GM12873 (cell line): ENCODE measurements at regions not wholly inside any gene's neighbourhood (a gene's known extent, or its start where the extent isn't known, plus 50 kb on each side); places are given as distances from the start of the nearest gene placed in this dataset.

Source experiments
- TF ChIP-seq, protein P1 (sequence below): IDR thresholded peaks from 2 replicates; pipeline ENCODE4 v1.5.1; 2012; ENCODE audit warnings: low read depth, mild to moderate bottlenecking, moderate library complexity, low read length, control low read depth; ENCODE audit not compliant: insufficient read depth; ENCODE audit errors: missing control alignments

- TF ChIP-seq, protein P1, sequence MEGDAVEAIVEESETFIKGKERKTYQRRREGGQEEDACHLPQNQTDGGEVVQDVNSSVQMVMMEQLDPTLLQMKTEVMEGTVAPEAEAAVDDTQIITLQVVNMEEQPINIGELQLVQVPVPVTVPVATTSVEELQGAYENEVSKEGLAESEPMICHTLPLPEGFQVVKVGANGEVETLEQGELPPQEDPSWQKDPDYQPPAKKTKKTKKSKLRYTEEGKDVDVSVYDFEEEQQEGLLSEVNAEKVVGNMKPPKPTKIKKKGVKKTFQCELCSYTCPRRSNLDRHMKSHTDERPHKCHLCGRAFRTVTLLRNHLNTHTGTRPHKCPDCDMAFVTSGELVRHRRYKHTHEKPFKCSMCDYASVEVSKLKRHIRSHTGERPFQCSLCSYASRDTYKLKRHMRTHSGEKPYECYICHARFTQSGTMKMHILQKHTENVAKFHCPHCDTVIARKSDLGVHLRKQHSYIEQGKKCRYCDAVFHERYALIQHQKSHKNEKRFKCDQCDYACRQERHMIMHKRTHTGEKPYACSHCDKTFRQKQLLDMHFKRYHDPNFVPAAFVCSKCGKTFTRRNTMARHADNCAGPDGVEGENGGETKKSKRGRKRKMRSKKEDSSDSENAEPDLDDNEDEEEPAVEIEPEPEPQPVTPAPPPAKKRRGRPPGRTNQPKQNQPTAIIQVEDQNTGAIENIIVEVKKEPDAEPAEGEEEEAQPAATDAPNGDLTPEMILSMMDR: no peak
These were observed 329.2 kb upstream of the NFE2L3 start for GRCh38 chr7:25822823-25823222.

DNA sequence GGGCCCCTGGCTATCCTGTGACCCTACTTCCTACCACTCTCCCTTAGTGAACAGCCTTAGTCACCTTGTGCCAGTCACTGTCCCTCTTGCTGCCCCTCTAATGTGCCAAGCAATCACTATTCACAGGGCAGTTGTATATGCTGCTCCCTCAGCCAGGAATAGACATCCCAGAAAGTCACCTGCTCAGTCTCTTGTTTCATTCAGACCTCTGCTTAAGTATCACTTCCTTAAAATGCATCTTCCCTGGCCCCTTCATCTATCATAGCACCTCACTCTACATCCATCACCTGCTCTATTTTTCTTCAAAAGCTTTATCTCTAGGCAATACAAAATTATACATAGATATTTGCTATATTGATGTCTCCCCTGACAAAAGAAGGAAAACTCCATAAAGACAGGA, 328.4 kb upstream of the NFE2L3 start:
- TF ChIP-seq, protein P1: no peak

- TF ChIP-seq, protein P1: no peak
These were observed 323.5 kb upstream of the NFE2L3 start for GRCh38 chr7:25828468-25828867.

DNA sequence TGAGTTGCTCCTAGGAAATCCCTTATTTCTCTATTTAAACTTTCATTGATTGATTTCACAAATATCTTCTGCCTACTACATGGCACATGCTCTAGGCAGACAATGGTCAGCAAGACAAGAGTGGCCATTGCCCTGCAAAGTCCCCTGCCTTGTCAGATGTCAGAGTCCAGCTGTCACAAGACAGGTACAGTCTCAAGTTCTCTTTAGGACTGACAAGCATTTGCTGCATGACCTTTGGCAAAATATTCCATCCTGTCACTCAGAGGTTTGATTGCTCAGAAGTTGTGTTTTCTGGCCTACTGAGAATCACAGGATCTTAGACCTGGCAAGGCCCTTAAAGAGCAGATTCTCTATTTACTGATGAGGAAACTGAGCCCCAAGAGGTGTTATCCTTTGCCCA, 322.3 kb upstream of the NFE2L3 start:
- TF ChIP-seq, protein P1: no peak

GRCh38 chr7:25830215-25830614, 321.8 kb upstream of the NFE2L3 start:
- TF ChIP-seq, protein P1: no peak

DNA sequence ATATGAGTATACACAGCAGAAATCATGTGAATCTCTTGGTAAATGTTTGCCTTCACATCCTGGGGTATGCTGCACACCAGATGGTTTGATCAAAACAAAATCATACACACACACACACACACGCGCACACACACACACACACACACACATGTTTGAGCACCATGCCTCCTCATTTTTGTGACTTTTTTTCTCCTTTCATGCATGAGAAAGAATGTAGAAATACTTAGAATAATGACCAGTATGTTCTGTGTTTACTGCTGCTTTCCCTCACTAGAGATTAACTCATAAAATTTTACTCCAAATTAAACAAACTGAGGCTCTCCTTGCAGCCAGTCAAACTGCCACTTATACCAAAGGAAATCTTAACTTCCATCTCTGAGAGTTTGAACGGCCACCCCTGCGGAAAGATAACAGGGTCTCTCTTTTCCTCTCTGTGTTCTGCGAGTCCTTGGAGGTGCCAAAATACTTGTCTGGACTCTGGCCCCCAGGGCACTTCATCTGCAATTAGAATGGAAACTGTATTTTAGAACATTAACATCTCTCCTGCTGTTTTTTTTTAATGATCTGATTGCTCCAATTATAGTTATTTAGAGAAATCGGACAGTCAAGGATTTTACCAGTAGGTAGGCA, 320.8 kb upstream of the NFE2L3 start:
- TF ChIP-seq, protein P1: no peak

DNA sequence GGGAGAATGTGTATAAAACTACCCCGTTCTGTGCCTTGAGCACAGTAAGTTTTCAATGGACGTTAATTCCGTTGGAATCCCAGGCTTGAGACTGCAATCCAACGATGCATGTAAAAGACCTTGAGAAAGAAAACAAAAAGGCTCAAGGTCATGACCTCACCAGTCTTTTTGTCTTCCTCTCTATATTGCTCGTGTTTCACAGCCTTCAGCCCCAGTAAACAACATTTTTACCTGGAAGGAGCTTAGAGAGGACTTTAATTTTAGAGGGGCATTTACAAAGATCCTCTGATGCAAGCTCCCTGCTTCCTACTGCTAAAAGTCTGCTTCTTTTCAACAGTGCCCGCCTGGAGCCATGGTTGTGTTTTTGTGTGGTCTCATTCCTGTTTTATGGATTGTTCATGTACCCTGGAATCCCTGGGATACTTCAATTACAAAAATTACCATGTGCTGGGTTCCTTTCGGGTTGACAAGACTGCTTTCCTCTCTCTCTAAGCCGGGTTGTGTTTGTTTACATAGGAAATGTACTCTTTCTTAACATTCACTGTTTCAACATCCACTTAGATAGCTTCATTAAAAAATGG, 320.1 kb upstream of the NFE2L3 start:
- TF ChIP-seq, protein P1: no peak
